MV-4-11 (cell line): ENCODE measurements at regions not wholly inside any gene's neighbourhood (a gene's known extent, or its start where the extent isn't known, plus 50 kb on each side); places are given as distances from the start of the nearest gene placed in this dataset.

ENCODE experiments used
- DNase-seq: peaks from one replicate; lab custom pipeline; 2025; lab: John Stamatoyannopoulos, UW

GRCh38 chr2:425947-426346 is 138.1 kb upstream of the ALKAL2 start:
- DNase-seq, result no peak

- DNase-seq, result no peak
Measured at GRCh38 chr2:425243-425642, 137.4 kb upstream of the ALKAL2 start.

GRCh38 chr2:424306-425171 is 136.6 kb upstream of the ALKAL2 start:
- DNase-seq, result no peak

GRCh38 chr2:423479-423878 is 135.6 kb upstream of the ALKAL2 start:
- no peak for DNase-seq

GRCh38 chr2:422676-423435 is 135.0 kb upstream of the ALKAL2 start:
- no peak for DNase-seq

GRCh38 chr2:421406-421805 is 133.5 kb upstream of the ALKAL2 start:
- no peak for DNase-seq

GRCh38 chr2:419687-420317 is 131.9 kb upstream of the ALKAL2 start:
- no peak for DNase-seq

GRCh38 chr2:417662-418061 is 129.8 kb upstream of the ALKAL2 start:
- no peak for DNase-seq

GRCh38 chr2:417006-417405 is 129.1 kb upstream of the ALKAL2 start:
- no peak for DNase-seq

GRCh38 chr2:415986-416610 is 128.2 kb upstream of the ALKAL2 start:
- DNase-seq, result no peak

GRCh38 chr2:409523-409922 is 121.6 kb upstream of the ALKAL2 start:
- no peak for DNase-seq

- DNase-seq, result no peak
Measured at GRCh38 chr2:407630-408029, 119.7 kb upstream of the ALKAL2 start.

- DNase-seq, result no peak
Measured at GRCh38 chr2:406876-407275, 119.0 kb upstream of the ALKAL2 start.

- DNase-seq, result no peak
Measured at GRCh38 chr2:406231-406630, 118.3 kb upstream of the ALKAL2 start.

- no peak for DNase-seq
Measured at GRCh38 chr2:404581-404980, 116.7 kb upstream of the ALKAL2 start.

- no peak for DNase-seq
Measured at GRCh38 chr2:403682-404081, 115.8 kb upstream of the ALKAL2 start.

GRCh38 chr2:402721-403120 is 114.8 kb upstream of the ALKAL2 start:
- DNase-seq, result no peak

- no peak for DNase-seq
Measured at GRCh38 chr2:402206-402605, 114.3 kb upstream of the ALKAL2 start.

- DNase-seq, result no peak
Measured at GRCh38 chr2:401019-401679, 113.3 kb upstream of the ALKAL2 start.

- DNase-seq, result no peak
Measured at GRCh38 chr2:397926-398325, 110.0 kb upstream of the ALKAL2 start.

- DNase-seq, result no peak
Measured at GRCh38 chr2:397521-397920, 109.6 kb upstream of the ALKAL2 start.

- DNase-seq, result no peak
Measured at GRCh38 chr2:396903-397302, 109.0 kb upstream of the ALKAL2 start.
